GM19351 (cell line): ENCODE measurements at regions not wholly inside any gene's neighbourhood (a gene's known extent, or its start where the extent isn't known, plus 50 kb on each side); places are given as distances from the start of the nearest gene placed in this dataset.
A peak's percentile ranks its signal among the peaks of the same experiment; 100 is the strongest.

Experiments used
- ATAC-seq: cut with Tn5 transposase; IDR thresholded peaks from one replicate; pipeline ENCODE4 v1.9.1; 2021; ENCODE audit warnings: mild to moderate bottlenecking, moderate library complexity; ENCODE audit not compliant: unreplicated experiment

DNA sequence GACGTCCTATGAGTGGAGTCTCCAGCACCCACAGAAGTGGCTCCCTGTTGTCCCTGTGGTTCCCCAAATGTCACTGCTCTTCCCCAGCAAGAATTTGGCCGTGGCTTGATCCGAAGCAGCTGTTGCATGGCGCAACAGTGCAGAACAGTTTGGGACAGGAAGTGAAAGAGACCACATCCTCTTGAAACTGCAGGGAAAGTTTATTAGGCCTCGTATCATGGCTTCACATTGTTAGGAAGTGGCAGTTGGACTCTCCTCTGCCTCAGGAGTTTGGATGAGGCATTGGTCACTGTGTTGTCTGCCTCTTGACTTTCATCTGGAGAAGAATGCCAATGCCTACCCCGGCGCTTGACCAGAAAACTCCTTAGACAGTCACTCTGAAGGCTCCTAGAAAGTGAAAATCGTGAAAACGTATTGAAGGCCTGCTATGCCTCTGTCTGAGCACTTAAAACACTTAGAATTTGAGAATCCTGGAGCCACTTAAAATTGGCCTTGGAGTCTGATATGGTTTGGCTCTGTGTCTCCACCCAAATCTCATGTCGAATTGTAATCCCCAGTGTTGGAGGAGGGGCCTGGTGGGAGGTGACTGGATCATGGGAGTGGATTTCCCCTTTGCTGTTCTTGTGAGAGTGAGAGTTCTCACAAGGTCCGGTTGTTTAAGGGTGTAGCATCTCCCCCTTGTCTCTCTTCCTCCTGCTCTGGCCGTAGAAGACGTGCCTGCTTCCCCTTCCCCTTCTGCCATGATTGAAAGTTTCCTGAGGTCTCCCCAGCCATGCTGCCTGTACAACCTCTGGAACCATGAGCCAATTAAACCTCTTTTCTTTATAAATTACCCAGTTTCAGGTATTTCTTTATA lies 334.9 kb upstream of the JARID2 start:
- peak; percentile 73 for ATAC-seq

GRCh38 chr6:14912226-14912625 lies 333.6 kb upstream of the JARID2 start:
- ATAC-seq = no peak

- no peak for ATAC-seq
Observed at GRCh38 chr6:14912706-14913105, 333.2 kb upstream of the JARID2 start.

- no peak for ATAC-seq
Observed at GRCh38 chr6:14913931-14914330, 331.9 kb upstream of the JARID2 start.

- ATAC-seq = no peak
Observed at GRCh38 chr6:14915888-14916832, 329.7 kb upstream of the JARID2 start.

GRCh38 chr6:14917109-14917910 lies 328.6 kb upstream of the JARID2 start:
- ATAC-seq = no peak

- no peak for ATAC-seq
Observed at GRCh38 chr6:14918200-14918907, 327.5 kb upstream of the JARID2 start.

DNA sequence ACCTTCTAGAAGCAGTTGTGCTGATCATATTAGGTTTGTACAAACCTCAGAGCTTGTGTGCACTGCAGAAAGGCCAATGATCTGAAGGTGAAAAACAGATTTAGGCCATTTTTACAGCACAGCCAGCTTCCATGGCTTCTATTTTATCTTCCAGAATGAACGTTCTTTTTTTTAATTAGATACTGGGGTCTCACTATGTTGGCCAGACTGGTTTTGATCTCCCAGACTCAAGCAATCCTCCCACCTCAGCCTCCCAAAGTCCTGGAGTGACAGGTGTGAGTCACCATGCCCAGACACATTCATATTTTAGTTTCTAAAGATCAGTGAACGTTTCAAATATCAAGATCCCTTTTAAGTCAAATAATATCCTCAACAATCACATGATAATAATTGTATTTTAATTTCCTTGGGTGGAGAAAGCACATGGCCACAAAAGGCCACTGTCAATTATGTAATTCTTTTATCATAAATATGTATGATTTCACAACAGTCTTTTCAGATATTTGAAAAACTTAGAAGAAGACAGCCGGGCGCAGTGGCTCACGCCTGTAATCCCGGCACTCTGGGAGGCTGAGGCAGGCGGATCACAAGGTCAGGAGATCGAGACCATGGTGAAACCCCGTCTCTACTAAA lies 326.7 kb upstream of the JARID2 start:
- ATAC-seq = no peak

DNA sequence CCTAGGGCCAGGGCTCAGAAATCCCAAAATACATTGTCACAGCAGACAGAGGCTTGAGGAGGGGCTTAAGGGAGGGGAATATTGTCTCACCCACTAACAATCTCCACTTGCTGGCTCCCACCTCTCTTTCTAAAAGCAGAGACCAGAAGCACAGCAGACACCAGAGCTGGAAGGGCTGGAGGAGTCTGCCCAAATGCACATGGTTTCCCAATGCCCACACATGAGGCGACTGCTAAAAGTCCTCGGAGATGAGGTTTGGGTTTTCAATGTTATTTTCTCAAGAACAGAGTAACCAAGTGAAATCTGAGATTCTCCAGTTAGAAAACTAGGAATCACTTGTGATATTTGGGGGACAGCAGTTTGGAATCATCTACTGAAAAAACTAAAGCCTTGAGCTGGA lies 325.6 kb upstream of the JARID2 start:
- ATAC-seq = no peak

- ATAC-seq = no peak
Observed at GRCh38 chr6:14921170-14921569, 324.7 kb upstream of the JARID2 start.

DNA sequence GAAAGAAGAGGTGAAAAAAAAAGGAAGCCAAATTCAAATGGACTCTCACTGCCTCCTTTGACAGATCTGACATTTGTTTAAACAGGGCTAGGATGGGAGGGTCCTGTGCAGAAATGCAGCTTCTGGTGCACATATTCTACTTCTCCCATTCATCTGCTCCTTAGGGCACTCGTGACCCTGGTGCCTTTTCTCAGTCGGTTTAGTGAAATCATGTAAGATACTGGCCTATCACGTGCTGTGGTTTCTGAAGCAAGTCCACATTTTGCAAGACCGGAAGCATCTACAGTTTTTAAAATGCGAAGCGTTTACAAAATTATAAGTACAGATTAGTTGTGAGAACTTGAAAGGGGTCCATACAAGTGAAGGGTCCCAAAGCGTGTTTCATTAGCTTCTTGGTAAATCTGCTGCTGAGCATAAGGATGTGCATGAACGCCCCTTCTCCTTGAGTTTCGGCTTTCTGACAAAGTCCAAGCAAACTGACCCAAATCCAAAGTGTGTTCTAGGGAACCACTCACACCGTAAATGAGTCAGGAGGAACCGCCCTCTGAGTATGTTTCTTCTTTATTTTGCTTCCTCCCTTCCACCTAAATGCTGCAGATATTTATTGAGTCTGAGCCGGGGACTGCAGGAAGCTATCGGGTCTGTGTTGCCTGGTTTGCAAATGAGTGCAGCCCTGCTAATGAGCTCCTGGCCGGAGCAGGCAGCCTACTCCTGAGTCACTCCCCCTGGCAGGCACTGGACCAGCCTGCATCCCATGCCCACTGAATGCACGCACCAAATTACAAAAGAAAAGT lies 323.8 kb upstream of the JARID2 start:
- no peak for ATAC-seq

- ATAC-seq = no peak
Observed at GRCh38 chr6:14922706-14923460, 323.0 kb upstream of the JARID2 start.

- ATAC-seq = no peak
Observed at GRCh38 chr6:14924126-14925024, 321.5 kb upstream of the JARID2 start.

- ATAC-seq = no peak
Observed at GRCh38 chr6:14925025-14925698, 320.7 kb upstream of the JARID2 start.

DNA sequence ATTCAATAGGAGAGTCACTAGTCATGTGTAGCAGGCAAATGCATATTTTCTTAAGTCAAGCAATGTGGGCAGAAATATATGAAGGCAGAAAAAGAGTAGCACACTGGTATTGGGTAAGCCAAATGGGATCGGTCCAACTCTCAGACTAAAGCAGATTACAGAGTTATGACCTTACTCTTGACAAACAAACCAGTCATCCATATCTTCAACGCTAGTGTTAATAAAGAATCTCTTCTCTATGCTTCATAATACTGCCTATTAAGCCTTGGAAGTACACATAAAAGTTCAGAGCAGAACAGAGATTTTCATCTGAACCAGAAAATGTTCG lies 320.2 kb upstream of the JARID2 start:
- no peak for ATAC-seq

DNA sequence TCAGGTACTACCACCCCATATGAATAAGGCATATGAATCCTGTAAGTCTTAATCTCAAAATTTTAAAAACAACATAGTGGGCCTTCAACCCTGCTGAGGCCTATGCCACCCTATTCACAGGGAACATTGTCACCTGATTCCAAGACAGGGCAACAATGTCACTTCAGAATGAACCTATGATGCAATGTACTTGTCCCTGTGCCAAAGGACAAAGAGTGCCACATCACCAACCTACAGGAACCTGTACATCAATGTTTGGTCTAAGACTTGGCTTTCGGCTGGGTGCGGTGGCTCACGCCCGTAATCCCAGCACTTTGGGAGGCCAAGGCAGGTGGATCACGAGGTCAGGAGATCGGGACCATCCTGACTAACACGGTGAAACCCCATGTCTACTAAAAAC lies 318.5 kb upstream of the JARID2 start:
- no peak for ATAC-seq

- ATAC-seq = no peak
Observed at GRCh38 chr6:14929291-14929690, 316.6 kb upstream of the JARID2 start.
